ENCODE measurements at regions not wholly inside any gene's neighbourhood (a gene's known extent, or its start where the extent isn't known, plus 50 kb on each side); places are given as distances from the start of the nearest gene placed in this dataset.

DNA sequence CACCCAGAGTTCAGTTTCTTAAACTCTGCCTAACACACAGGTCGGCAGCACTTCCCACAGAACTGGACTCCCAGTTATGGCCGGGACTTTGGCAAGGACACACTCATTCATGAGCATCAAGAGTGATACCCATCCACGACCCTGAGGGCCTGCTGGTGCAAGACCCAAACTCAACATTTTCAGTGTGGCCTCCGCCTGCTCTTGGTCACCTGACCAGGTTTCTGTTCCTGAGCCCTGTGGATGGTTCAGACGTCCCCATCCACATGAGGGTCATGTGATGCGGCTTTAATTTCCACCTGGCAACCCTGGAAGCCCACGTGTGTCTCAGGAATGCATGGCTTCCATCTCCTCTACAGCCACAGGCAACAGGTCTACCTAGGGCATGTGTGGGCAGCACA lies 245.3 kb downstream of the DLL1 start:
- no peaks in the 10 kb centered on the region for H3K9me3 ChIP-seq (ENCODE audit: control insufficient read depth, low read length)
- no peak overlapping the region for H2AFZ ChIP-seq
- no peaks in the 10 kb centered on the region for H3K27me3 ChIP-seq (ENCODE audit: control insufficient read depth, insufficient read depth, low read length)
- H3K4me2 ChIP-seq (ENCODE audit: low read length): no peak overlapping the region
- H3K4me3 ChIP-seq (ENCODE audit: low read depth, low read length): no peak overlapping the region
- H3K36me3 ChIP-seq (ENCODE audit: control insufficient read depth, insufficient read depth, low read length): no peaks in the 10 kb centered on the region
- no peak overlapping the region for H3K9ac ChIP-seq
- no peaks in the 10 kb centered on the region for H3K79me2 ChIP-seq
- TF ChIP-seq CTCF (IDR thresholded peaks at IDR 0.05): no peak
- no peaks in the 10 kb centered on the region for H3K4me1 ChIP-seq
- H3K27ac ChIP-seq: no peak overlapping the region

DNA sequence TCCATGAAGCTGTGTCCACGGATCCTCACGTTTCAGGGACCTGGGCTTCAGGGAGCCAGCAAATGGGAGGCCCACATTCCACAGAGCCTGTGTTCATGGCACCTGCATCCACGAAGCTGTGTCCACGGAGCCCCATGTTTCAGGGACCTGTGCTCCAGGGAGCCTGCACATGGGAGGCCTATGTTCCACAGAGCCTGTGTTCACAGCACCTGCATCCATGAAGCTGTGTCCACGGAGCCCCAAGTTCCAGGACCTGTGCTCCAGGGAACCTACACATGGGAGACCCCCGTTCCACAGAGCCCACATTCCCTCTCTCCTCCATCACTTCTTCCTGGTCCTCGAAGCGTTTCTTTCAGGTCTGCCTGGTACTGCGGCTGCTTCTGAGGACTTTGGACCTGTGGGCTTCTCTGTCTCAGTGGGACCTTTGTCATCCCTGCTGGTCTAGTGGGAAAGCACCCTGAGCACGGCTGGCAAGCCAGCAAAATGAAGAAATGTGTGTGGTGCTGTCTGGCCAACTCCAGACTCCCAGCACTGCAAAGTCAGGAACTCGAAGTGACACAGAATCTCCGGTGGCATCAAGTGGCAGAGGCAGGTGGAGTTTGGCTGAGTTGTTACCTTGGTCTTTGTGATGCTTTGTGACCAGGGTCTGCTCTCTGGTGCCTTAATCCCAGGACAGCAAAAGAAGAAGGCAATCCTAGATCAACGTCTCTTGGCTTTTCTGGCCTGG lies 245.9 kb downstream of the DLL1 start:
- Histone ChIP-seq H3K4me2 (ENCODE audit: low read length) (no peak overlapping the region), H3K9ac (no peak overlapping the region), H2AFZ (no peak overlapping the region), H3K79me2 (no peaks in the 10 kb centered on the region), H3K36me3 (ENCODE audit: control insufficient read depth, insufficient read depth, low read length) (no peaks in the 10 kb centered on the region), H3K27me3 (ENCODE audit: control insufficient read depth, insufficient read depth, low read length) (no peaks in the 10 kb centered on the region), H3K4me3 (ENCODE audit: low read depth, low read length) (no peak overlapping the region), H3K27ac (no peak overlapping the region), H3K9me3 (ENCODE audit: control insufficient read depth, low read length) (no peaks in the 10 kb centered on the region), H3K4me1 (no peaks in the 10 kb centered on the region)
- TF ChIP-seq CTCF (IDR thresholded peaks at IDR 0.05): no peak

DNA sequence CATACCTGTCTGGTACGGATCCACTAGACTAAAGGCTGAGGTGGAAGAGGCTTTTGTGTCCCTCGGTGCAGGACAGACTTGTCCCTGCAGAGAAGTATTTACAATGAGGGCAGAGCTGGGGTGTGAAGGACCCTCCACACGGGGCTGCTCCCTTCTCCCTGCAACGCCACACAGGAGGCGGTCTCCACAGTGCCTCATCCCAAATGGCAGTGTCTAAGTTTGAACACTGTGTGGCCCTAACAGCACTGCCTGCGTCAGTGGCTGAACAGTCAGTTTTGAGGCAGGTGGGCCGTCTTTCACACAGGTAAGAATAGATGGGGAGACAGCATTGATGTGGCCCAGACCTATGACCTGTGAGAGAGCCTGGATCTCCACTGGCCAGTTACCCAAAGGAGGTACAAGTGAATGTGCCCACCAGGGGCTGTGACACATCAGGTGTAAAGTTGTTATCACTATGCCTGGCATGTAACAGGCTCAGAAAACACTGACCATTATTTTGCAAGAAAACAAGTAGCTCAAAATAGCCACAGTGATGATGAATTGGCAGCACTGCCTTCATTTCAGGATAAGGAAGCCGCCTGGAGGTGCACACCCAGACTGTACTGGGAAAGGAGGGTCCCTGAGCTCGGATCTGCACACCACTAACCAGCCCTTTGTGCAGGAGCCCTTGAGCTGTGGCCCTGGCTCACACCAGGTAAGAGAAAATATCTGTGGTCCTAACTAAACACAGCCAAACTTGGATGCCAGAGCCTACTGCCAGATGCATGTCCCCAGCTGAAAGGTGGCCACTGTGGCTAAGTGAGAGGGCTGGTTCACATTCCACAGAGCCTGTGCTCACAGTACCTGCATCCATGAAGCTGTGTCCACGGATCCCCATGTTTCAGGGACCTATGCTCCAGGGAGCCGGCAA lies 246.7 kb downstream of the DLL1 start:
- no peak overlapping the region for H3K27ac ChIP-seq
- no peak overlapping the region for H3K9ac ChIP-seq

DNA sequence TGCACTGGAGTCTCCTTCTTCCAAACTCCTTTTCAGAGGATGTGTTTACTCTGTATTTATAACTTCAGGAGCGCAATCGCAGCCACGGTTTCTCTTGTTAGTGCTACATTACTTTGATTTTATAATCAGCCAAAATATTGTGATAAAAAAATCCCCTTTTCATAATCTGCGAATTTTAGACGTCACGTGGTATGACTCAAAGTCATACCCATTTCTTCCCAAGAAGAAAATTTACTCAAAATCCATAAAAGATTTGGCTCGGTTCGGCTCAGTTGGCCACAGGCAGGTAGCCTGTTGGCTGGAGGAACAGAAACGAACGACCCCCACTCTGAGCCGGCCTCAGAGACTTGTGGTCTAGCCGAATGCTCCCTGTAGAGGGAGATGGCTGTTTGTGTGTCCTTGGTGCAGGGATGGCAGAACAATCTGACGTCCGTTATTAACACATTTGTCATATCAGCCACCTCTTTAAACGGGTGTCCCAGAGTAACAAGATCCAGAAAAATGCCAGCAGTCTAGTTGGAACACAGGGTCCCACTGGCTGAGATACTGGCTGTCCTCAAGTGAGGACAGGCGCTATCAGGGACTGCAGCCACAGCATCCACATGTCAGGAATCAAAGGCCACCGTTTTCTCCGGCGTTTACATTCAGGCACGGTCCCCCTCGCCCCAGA lies 247.6 kb downstream of the DLL1 start:
- no peak for TF ChIP-seq CTCF (IDR thresholded peaks at IDR 0.05)
- Histone ChIP-seq H2AFZ (no peak overlapping the region), H3K27ac (no peak overlapping the region), H3K4me1 (no peaks in the 10 kb centered on the region), H3K9ac (no peak overlapping the region), H3K36me3 (ENCODE audit: control insufficient read depth, insufficient read depth, low read length) (no peaks in the 10 kb centered on the region), H3K79me2 (no peaks in the 10 kb centered on the region), H3K9me3 (ENCODE audit: control insufficient read depth, low read length) (no peaks in the 10 kb centered on the region), H3K4me2 (ENCODE audit: low read length) (no peak overlapping the region), H3K4me3 (ENCODE audit: low read depth, low read length) (no peak overlapping the region), H3K27me3 (ENCODE audit: control insufficient read depth, insufficient read depth, low read length) (no peaks in the 10 kb centered on the region)

More for the DNA sequence above, 246.7 kb downstream of the DLL1 start:
- H3K9me3 ChIP-seq (ENCODE audit: control insufficient read depth, low read length): no peaks in the 10 kb centered on the region
- H3K27me3 ChIP-seq (ENCODE audit: control insufficient read depth, insufficient read depth, low read length): no peaks in the 10 kb centered on the region
- H2AFZ ChIP-seq: no peak overlapping the region
- H3K4me1 ChIP-seq: no peaks in the 10 kb centered on the region
- no peak overlapping the region for H3K4me2 ChIP-seq (ENCODE audit: low read length)
- no peak for TF ChIP-seq CTCF (IDR thresholded peaks at IDR 0.05)
- no peak overlapping the region for H3K4me3 ChIP-seq (ENCODE audit: low read depth, low read length)
- no peaks in the 10 kb centered on the region for H3K79me2 ChIP-seq
- no peaks in the 10 kb centered on the region for H3K36me3 ChIP-seq (ENCODE audit: control insufficient read depth, insufficient read depth, low read length)
